ENCODE measurements at regions not wholly inside any gene's neighbourhood (a gene's known extent, or its start where the extent isn't known, plus 50 kb on each side); places are given as distances from the start of the nearest gene placed in this dataset.

GRCh38 chr10:121025731-121026130, 174.6 kb downstream of the WDR11 start:
- DNase-seq (ENCODE audit: extremely low read depth, low read depth), result no peak

DNA sequence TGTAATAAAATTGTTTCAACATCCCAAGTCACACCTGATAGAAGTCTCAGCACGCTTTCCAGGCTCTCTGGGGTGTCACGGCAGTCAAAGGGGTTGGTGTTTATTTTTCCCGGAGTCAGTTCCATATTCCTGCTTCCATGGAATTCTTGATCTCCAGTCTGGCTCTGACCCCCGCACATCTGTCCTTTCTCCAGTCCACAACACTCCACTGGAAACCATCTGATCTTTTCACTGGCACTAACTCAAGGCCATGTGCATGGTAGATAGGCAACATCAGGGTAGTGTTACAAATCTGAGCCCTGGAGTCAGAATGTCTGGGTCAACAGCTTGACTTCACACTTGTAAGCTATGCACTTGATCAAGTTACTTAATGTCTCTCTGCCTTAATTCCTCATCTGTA, 176.2 kb downstream of the WDR11 start:
- DNase-seq (ENCODE audit: extremely low read depth, low read depth), result no peak

- no peak for DNase-seq (ENCODE audit: extremely low read depth, low read depth)
Measured at GRCh38 chr10:121032460-121032859, 181.3 kb downstream of the WDR11 start.

DNA sequence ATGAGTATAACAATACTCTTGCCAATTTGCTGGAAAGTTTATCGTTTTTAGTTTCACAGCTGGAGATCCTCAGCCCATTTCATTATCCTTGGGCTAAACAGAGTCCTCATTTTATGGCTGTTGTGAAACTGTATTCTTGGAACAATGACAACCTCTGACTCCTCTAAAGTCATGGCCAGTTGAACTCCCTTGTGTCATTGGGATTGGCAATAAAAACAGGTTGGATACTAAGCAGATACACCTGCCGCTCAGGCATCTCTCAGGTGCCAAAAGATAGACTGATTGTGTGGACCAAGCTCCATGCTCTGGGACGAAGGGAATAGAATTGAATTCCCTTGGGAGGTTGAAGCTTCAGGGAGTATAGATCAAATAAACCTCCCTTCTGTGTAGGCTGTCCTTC, 182.2 kb downstream of the WDR11 start:
- DNase-seq (ENCODE audit: extremely low read depth, low read depth), result no peak

DNA sequence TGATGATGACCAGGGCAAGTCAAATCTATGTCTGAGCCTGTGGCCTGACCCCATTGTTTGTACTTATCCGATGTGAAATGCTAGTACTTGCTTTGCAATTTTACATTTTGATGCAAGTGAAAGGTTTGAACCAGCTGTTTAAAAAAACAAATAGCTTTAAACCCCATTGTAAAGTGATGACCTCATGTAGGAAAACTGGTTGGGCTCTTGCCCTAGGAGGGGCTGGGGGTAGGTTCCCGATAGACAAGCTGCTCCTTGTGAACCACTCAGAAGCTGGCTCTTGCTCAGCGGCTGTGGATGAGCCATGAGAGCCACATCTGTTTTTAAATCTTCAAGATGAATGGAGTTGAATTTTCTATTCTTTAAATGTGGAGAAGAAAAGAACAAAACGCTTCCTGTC, 185.3 kb downstream of the WDR11 start:
- no peak for DNase-seq (ENCODE audit: extremely low read depth, low read depth)

GRCh38 chr10:121041499-121041898, 190.3 kb downstream of the WDR11 start:
- DNase-seq (ENCODE audit: extremely low read depth, low read depth), result no peak

DNA sequence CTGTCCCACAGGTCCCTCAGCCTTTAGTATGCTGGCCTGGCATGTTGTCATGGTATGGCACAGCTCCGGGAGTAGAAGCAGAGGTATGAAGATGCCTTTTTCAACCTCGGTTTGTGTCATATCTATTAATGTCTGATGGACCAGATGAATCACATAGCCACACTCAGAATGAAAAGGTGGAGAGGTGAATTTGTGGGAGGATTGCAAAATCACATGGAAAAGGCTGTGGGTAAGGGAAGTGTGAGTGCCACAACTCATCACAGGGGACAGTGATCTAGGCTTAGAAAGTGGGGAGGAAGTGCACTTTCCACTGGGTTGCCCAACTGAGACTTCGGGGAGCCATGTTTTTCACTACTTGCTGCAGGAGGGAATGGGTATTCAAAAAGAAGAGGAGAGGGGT, 190.7 kb downstream of the WDR11 start:
- no peak for DNase-seq (ENCODE audit: extremely low read depth, low read depth)

DNA sequence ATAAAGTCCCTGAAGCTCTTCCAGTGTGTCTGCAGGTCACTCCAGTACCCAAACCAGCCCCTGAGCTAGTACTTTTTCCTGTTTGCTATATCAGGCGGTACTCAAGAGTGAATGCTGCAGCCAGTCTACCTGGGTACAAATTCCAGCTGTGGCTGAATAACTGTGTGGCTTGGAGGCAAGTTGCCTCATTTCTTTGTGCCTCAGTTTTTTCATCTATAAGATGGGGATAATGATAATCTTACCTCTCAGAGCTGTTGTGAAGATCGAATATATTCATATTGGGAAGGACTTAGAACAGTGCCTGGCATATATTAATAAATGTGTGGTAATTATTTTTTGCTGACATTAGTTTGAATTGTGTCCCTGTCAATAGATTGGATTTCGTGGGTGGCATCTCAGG, 191.2 kb downstream of the WDR11 start:
- DNase-seq (ENCODE audit: extremely low read depth, low read depth), result no peak

DNA sequence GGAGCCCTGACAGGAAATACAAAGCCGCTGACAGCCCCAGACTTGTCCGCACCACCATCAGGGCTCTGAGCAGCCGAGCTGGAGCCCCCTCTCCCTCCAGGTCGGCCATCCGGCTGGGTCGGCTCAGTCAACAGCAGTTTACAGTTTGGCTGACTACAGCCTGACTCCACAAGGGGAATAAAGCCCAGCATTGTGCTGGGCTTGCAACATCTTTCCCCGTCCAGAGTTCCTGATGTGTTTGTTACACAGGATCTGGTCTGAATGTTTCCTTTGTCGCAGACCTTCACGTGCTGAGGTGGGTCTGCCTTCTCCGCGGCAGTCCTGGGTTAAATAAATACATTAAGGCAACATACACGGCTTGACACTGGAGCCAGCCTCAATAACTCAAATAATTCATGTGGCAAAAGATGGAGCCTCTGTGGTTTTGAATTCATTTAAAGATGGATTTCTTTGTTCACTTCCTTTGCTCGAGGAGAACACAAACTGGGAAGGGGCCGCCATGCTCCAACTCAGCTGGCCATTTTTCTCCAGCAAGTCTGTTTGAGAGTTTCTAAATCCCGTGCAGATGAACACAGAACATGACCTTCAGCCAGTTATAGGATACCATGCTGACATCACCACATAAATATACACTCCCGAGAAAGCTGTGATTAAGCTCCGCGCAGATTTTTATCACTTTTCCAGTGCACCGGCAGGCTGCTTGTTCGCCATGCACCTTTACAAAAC, 192.1 kb downstream of the WDR11 start:
- DNase-seq (ENCODE audit: extremely low read depth, low read depth), result no peak

DNA sequence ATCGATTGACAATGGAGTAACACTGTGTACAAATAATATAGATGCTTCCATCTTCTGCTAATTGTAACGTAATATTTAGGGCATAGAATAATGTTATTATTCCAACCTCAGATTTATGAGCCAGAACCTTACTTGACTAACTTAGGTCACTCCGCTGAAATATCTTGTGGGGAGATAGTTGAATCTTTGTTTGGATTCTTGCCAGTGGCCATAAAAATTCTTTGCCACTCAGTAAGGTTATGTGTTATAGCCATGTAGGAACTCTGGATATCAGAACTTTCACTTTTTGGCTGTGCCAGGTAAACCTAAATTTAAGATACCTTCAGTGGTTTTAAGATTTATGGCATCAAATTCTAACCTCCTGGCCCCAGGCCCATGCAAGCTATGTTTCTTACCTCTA, 197.6 kb downstream of the WDR11 start:
- no peak for DNase-seq (ENCODE audit: extremely low read depth, low read depth)

DNA sequence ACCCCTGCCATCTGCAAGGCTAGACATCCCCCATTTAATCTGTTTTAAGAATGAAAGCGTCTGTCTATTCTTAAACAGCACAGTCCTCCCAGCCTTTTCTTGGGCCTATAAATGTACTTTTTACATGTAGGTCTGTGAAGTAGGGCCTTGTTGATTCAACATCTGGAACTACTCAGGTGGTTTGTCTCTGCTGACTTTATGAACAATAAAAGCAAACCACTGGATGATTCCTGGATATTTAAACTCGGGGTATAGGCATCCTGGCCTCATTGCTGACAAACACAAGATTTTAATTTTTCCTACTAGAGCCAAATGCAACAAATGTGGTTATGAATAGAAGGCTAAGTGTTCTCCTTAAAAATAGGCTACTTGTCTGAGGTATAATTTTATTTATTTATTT, 198.3 kb downstream of the WDR11 start:
- DNase-seq (ENCODE audit: extremely low read depth, low read depth), result no peak

GRCh38 chr10:121049923-121050322, 198.8 kb downstream of the WDR11 start:
- no peak for DNase-seq (ENCODE audit: extremely low read depth, low read depth)

DNA sequence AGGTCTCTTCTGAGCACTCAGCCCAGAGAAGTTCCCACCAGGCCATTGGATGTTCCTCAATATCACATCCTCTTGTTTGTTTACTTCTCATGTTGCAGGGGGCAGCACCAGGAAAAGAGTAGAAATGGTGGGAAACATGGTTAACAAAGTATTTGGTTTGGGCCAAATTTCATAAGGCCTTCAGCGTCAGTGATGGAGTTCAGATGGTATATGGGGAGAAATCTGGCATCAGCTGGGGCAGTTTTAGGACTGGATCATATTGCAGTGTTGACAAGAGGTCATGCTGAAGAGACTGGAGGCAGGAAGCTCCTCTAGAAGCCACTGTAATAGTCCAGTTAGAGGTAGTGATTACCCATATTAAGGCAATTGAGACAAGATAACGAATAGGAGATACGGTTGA, 200.0 kb downstream of the WDR11 start:
- no peak for DNase-seq (ENCODE audit: extremely low read depth, low read depth)

DNA sequence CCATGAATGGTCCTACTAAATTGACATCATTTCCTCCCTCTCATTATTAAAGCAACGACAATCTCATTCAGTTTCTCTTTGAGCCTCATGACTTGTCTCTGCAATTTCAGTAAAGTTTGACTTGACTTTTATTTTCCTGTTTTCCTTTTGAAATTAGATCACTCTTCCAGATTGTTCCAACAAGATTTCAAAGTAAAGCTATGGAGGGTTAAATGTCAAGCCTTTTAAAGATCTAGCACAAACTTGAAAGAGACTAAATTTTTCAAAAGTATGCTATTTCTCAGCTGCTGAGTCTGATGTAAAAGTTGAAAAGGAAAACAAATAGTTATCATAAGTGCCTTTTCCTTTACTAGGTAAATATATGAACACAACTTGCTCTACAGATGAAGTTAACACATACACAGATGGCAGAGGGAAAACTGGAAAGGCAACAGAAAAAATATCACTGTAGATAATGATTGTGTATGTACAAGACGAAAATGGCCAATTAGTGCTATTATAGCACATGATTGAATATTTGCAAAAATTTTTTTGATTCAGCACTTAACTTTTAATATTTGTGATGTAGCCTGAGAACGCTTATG, 200.6 kb downstream of the WDR11 start:
- no peak for DNase-seq (ENCODE audit: extremely low read depth, low read depth)

GRCh38 chr10:121053151-121053550, 202.0 kb downstream of the WDR11 start:
- no peak for DNase-seq (ENCODE audit: extremely low read depth, low read depth)

- no peak for DNase-seq (ENCODE audit: extremely low read depth, low read depth)
Measured at GRCh38 chr10:121054874-121055273, 203.7 kb downstream of the WDR11 start.

DNA sequence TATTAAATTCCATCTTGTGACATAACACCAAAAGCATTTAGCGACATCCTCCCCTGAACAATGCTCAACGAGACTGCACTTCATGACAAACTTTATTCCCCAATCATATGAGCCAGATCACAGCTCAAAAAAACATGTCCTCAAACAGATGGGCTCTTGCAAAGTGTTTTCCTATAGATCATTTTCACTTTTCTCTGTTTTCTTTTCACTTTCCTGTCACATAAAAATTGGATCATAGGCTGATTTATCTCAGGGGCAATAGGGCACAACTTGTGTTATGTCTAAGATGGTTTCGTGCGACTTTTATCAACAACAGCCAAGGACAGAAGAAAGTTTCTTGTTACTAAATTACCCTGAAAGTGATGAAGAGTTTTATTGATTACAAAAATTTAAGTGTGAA, 206.1 kb downstream of the WDR11 start:
- no peak for DNase-seq (ENCODE audit: extremely low read depth, low read depth)

DNA sequence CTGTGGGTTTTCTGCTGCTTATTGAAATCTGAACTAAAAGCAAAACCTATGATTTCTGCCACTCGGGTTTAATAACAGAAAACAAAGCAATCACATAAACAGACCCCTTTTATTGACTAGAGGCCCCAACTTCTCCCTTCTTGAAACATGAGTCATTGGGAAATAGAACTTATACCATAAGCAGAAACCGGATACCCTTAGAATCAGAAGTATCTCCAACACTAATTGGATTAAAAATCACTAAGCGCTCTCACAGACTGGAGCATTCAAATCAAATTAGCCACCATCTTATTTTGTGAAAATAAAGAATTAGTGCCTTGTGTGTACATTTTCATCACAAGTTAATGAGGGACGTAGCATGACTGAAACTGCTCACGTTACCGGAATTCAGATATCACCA, 206.9 kb downstream of the WDR11 start:
- DNase-seq (ENCODE audit: extremely low read depth, low read depth), result no peak

DNA sequence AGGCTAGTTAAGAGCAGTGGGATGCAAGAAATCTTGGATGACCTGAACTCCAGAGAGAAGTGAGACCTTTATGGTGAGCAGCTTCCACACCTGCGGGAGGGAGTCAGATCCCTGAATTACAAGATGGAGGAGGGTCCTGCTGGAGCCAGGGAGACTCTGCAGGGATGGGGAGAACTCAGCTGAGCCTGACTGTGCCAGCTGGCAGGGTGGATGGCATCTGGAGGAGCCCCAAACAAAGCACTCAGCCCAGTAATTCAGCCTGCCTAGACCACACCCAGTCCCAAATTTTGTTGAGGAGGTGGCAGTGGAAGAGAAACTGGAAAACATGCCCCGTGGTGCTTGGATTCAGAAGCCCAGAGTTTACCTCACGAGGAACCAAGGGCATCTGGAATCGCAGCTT, 208.2 kb downstream of the WDR11 start:
- DNase-seq (ENCODE audit: extremely low read depth, low read depth), result no peak

DNA sequence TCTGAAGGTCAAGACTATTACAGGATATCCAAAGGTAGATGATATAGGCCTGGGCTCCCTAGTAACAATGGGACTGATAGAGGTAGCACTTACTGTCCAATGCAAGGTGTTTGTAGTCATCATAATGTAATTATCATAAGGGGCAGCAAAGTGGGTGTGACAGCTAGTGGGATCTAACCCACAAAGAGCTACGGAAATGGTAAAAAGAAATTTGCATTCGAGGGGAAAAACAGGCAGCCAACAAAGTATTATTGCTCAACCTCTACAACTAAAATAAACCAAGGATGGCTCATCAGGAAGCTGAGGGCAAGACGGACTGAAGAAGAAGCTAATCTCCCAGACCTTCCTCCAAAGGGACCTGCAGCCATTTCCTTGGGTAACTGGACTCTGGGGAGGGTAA, 211.0 kb downstream of the WDR11 start:
- DNase-seq (ENCODE audit: extremely low read depth, low read depth), result no peak

DNA sequence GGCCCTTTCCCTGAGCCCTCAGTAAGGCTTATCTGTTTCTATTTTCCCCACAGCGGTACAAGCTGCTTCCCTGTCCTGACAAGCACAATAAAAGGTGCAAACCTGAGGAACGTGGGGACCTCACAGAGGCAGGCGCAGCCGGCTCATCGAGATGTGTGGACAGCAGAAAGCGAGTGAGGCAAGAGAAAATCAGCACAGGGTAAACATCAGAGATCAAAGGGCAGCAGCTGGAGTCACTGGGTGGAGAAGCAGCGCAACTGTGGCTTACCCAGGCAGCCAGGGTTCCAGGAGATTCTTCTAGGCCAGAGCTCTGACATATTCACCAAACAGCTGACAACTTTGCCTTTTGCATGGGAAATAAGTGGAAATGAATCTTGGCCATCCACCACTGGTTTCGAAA, 212.6 kb downstream of the WDR11 start:
- DNase-seq (ENCODE audit: extremely low read depth, low read depth), result no peak

DNA sequence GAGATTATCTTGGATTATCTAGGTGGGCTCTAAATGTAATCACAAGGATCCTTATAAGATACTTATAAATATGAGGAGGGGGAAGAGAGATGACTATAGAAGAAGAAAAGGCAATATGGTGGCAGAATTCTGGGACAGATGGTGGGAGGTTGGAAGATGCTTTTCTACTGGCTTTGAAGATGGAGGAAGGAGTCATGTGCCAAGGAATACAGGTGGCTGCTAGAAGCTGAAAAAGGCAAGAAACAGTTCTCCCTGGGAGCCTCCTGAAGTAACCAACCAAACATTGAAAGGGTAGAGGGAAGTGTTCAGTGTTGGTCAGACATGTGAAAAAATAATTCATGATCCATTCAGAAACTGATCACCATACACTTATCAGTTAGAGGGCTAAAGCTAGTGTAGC, 213.3 kb downstream of the WDR11 start:
- no peak for DNase-seq (ENCODE audit: extremely low read depth, low read depth)

DNA sequence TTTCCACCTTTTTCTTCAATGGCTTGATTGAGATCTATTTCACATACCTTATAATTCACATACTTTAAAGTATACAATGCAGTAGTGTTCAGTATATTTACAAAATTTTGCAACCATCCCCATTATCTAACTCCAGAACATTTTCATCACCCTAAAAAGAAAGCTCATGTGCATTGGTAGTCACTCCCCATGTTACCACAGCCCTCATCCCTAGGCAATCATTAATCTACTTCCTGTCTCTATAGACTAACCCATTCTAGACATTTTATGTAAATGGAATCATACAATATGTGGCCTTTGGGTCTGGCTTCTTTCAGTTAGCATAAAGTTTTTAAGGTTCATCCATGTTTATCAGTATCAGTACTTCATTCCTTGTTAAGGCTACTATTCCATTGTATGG, 214.2 kb downstream of the WDR11 start:
- DNase-seq (ENCODE audit: extremely low read depth, low read depth), result no peak
